ENCODE measurements at regions not wholly inside any gene's neighbourhood (a gene's known extent, or its start where the extent isn't known, plus 50 kb on each side); places are given as distances from the start of the nearest gene placed in this dataset.

GRCh38 chr15:39273717-39274411, 307.0 kb upstream of the THBS1 start (continued):
- no peak for TF ChIP-seq ZNF530 (CRISPR knock-in tag; IDR thresholded peaks at IDR 0.05; ENCODE audit: low read depth)
- no peak for TF ChIP-seq ZNF263 (CRISPR knock-in tag; IDR thresholded peaks at IDR 0.05)
- no peak for TF ChIP-seq CREB3 (CRISPR knock-in tag; IDR thresholded peaks at IDR 0.05)
- TF ChIP-seq ZNF572 (CRISPR knock-in tag; IDR thresholded peaks at IDR 0.05) = no peak
- no peak for TF ChIP-seq SNAPC4 (CRISPR knock-in tag; IDR thresholded peaks at IDR 0.05)
- no peak for TF ChIP-seq ZBTB49 (CRISPR knock-in tag; IDR thresholded peaks at IDR 0.05; ENCODE audit: borderline replicate concordance)
- TF ChIP-seq STAT6 (CRISPR knock-in tag; IDR thresholded peaks at IDR 0.05; ENCODE audit: borderline replicate concordance) = no peak; the same call in 1 of the 2 replicates
- no peak for TF ChIP-seq FIP1L1 (IDR thresholded peaks at IDR 0.05; ENCODE audit: borderline replicate concordance, insufficient read depth, low read depth, low read length)
- TF ChIP-seq E2F1 (CRISPR knock-in tag; IDR thresholded peaks at IDR 0.05) = 0 out of 2 replicates have a peak, but pooled peaks have one; percentile 32
- no peak for TF ChIP-seq NFE2 (CRISPR knock-in tag; IDR thresholded peaks at IDR 0.05)
- no peak for TF ChIP-seq CREBL2 (CRISPR knock-in tag; IDR thresholded peaks at IDR 0.05; ENCODE audit: borderline replicate concordance)
- TF ChIP-seq HNF4G (IDR thresholded peaks at IDR 0.05; ENCODE audit: borderline replicate concordance, low read depth, low read length) = peak; percentile 41
- TF ChIP-seq HNF4G (CRISPR knock-in tag; IDR thresholded peaks at IDR 0.05; ENCODE audit: borderline replicate concordance, low read depth) = no peak
